Activated T-helper 1 cell treated with anti-CD3 and anti-CD28 coated beads, Interleukin-12 subunit alpha, Interleukin-12 subunit beta, Interleukin-2, Interleukin-4 antibody, amounts not matched to agents 30 ng/mL and 10 ng/mL and 1 ng/mL, durations not matched to agents 14 hours and 24 hours and 36 hours (primary cell): ENCODE measurements at regions not wholly inside any gene's neighbourhood (a gene's known extent, or its start where the extent isn't known, plus 50 kb on each side); places are given as distances from the start of the nearest gene placed in this dataset.

Experiments used
- DNase-seq: peaks from one replicate; pipeline ENCODE4 v3.0.0; 2021; ENCODE audit warnings: low spot score
- H3K27ac Mint-ChIP-seq: one replicate; pipeline ENCODE4 v1.8.0; 2021; ENCODE audit warnings: mild to moderate bottlenecking, mixed read lengths
- H3K27me3 Mint-ChIP-seq: one replicate; pipeline ENCODE4 v1.8.0; 2022; ENCODE audit warnings: mild to moderate bottlenecking, moderate library complexity, mixed read lengths; ENCODE audit not compliant: insufficient read depth
- H3K36me3 Mint-ChIP-seq: one replicate; pipeline ENCODE4 v1.8.0; 2021; ENCODE audit warnings: low read depth, mixed read lengths
- H3K4me1 Mint-ChIP-seq: one replicate; pipeline ENCODE4 v1.8.0; 2021; ENCODE audit warnings: low read depth, mixed read lengths
- H3K4me3 Mint-ChIP-seq: one replicate; pipeline ENCODE4 v1.8.0; 2021; ENCODE audit warnings: mild to moderate bottlenecking, moderate library complexity, mixed read lengths
- H3K9me3 Mint-ChIP-seq: one replicate; pipeline ENCODE4 v1.8.0; 2021; ENCODE audit warnings: mixed read lengths
- intact Hi-C: fragments of 100-400 bp; cut with micrococcal nuclease; formaldehyde crosslinking; loops from one replicate; pipeline ENCODE4 v1.15.1; 2024

- Mint-ChIP-seq H3K27me3 (no peaks in the 10 kb centered on the region), H3K27ac (no peak overlapping the region), H3K9me3 (peaks cover 12% of the 10 kb centered on the region), H3K4me1 (no peaks in the 10 kb centered on the region), H3K4me3 (no peak overlapping the region), H3K36me3 (no peaks in the 10 kb centered on the region)
- DNase-seq = no peak
- intact Hi-C loops = no loop called here
Observed at GRCh38 chr15:79230766-79231165, 51.8 kb upstream of the ANKRD34C start.

- H3K27me3 Mint-ChIP-seq = peaks cover 5% of the 10 kb centered on the region
- no peak overlapping the region for H3K27ac Mint-ChIP-seq
- H3K4me1 Mint-ChIP-seq = no peaks in the 10 kb centered on the region
- H3K36me3 Mint-ChIP-seq = no peaks in the 10 kb centered on the region
- intact Hi-C loops = no loop called here
- H3K4me3 Mint-ChIP-seq = no peak overlapping the region
- DNase-seq = no peak
- H3K9me3 Mint-ChIP-seq = peaks cover under 1% of the 10 kb centered on the region
Observed at GRCh38 chr15:79222808-79223207, 59.7 kb upstream of the ANKRD34C start.

GRCh38 chr15:79221696-79222095 lies 60.8 kb upstream of the ANKRD34C start:
- intact Hi-C loops = no loop called here
- H3K27ac Mint-ChIP-seq = no peak overlapping the region
- no peak for DNase-seq
- no peaks in the 10 kb centered on the region for H3K36me3 Mint-ChIP-seq
- H3K9me3 Mint-ChIP-seq = no peaks in the 10 kb centered on the region
- no peaks in the 10 kb centered on the region for H3K4me1 Mint-ChIP-seq
- H3K4me3 Mint-ChIP-seq = no peak overlapping the region
- peaks cover 9% of the 10 kb centered on the region for H3K27me3 Mint-ChIP-seq

- peaks cover 19% of the 10 kb centered on the region for H3K27me3 Mint-ChIP-seq
- no peaks in the 10 kb centered on the region for H3K4me1 Mint-ChIP-seq
- DNase-seq = no peak
- no peaks in the 10 kb centered on the region for H3K9me3 Mint-ChIP-seq
- H3K36me3 Mint-ChIP-seq = no peaks in the 10 kb centered on the region
- intact Hi-C loops = no loop called here
- H3K27ac Mint-ChIP-seq = no peak overlapping the region
- H3K4me3 Mint-ChIP-seq = no peak overlapping the region
Observed at GRCh38 chr15:79219393-79220056, 63.0 kb upstream of the ANKRD34C start.

GRCh38 chr15:79218588-79219200 lies 63.8 kb upstream of the ANKRD34C start:
- Mint-ChIP-seq H3K27ac (no peak overlapping the region), H3K9me3 (no peaks in the 10 kb centered on the region), H3K4me1 (no peaks in the 10 kb centered on the region), H3K4me3 (no peak overlapping the region), H3K27me3 (peaks cover 19% of the 10 kb centered on the region), H3K36me3 (no peaks in the 10 kb centered on the region)
- intact Hi-C loops = no loop called here
- no peak for DNase-seq

- Mint-ChIP-seq H3K36me3 (no peaks in the 10 kb centered on the region), H3K9me3 (no peaks in the 10 kb centered on the region), H3K27ac (no peak overlapping the region), H3K27me3 (peaks cover 38% of the 10 kb centered on the region), H3K4me1 (no peaks in the 10 kb centered on the region), H3K4me3 (no peak overlapping the region)
- no peak for DNase-seq
- intact Hi-C loops = no loop called here
Observed at GRCh38 chr15:79213650-79214049, 68.9 kb upstream of the ANKRD34C start.

- DNase-seq = no peak
- Mint-ChIP-seq H3K27ac (no peak overlapping the region), H3K9me3 (no peaks in the 10 kb centered on the region), H3K4me3 (no peak overlapping the region), H3K27me3 (peaks cover 39% of the 10 kb centered on the region), H3K4me1 (no peaks in the 10 kb centered on the region), H3K36me3 (no peaks in the 10 kb centered on the region)
- intact Hi-C loops = no loop called here
Observed at GRCh38 chr15:79212589-79213157, 69.8 kb upstream of the ANKRD34C start.

- no peak for DNase-seq
- H3K4me3 Mint-ChIP-seq = no peak overlapping the region
- no peaks in the 10 kb centered on the region for H3K9me3 Mint-ChIP-seq
- no peaks in the 10 kb centered on the region for H3K4me1 Mint-ChIP-seq
- peaks cover 35% of the 10 kb centered on the region for H3K27me3 Mint-ChIP-seq
- H3K27ac Mint-ChIP-seq = no peak overlapping the region
- intact Hi-C loops = no loop called here
- H3K36me3 Mint-ChIP-seq = no peaks in the 10 kb centered on the region
Observed at GRCh38 chr15:79211481-79211880, 71.0 kb upstream of the ANKRD34C start.

- Mint-ChIP-seq H3K9me3 (no peaks in the 10 kb centered on the region), H3K36me3 (no peaks in the 10 kb centered on the region), H3K27me3 (peaks cover 25% of the 10 kb centered on the region), H3K4me1 (no peaks in the 10 kb centered on the region), H3K27ac (no peak overlapping the region), H3K4me3 (no peak overlapping the region)
- no peak for DNase-seq
- intact Hi-C loops = no loop called here
Observed at GRCh38 chr15:79209690-79210089, 72.8 kb upstream of the ANKRD34C start.

- no peaks in the 10 kb centered on the region for H3K9me3 Mint-ChIP-seq
- no peak overlapping the region for H3K27ac Mint-ChIP-seq
- H3K4me3 Mint-ChIP-seq = no peak overlapping the region
- H3K36me3 Mint-ChIP-seq = no peaks in the 10 kb centered on the region
- H3K4me1 Mint-ChIP-seq = no peaks in the 10 kb centered on the region
- intact Hi-C loops = no loop called here
- DNase-seq = no peak
- H3K27me3 Mint-ChIP-seq = peaks cover 25% of the 10 kb centered on the region
Observed at GRCh38 chr15:79209116-79209515, 73.4 kb upstream of the ANKRD34C start.

GRCh38 chr15:79208179-79208578 lies 74.3 kb upstream of the ANKRD34C start:
- DNase-seq = no peak
- Mint-ChIP-seq H3K4me1 (no peaks in the 10 kb centered on the region), H3K36me3 (no peaks in the 10 kb centered on the region), H3K4me3 (no peak overlapping the region), H3K27ac (no peak overlapping the region), H3K9me3 (no peaks in the 10 kb centered on the region), H3K27me3 (peaks cover 23% of the 10 kb centered on the region)
- intact Hi-C loops = no loop called here

- H3K4me3 Mint-ChIP-seq = no peak overlapping the region
- H3K27me3 Mint-ChIP-seq = peaks cover 22% of the 10 kb centered on the region
- H3K27ac Mint-ChIP-seq = no peak overlapping the region
- H3K9me3 Mint-ChIP-seq = no peaks in the 10 kb centered on the region
- intact Hi-C loops = no loop called here
- no peaks in the 10 kb centered on the region for H3K36me3 Mint-ChIP-seq
- H3K4me1 Mint-ChIP-seq = no peaks in the 10 kb centered on the region
- no peak for DNase-seq
Observed at GRCh38 chr15:79206940-79207339, 75.6 kb upstream of the ANKRD34C start.

- intact Hi-C loops = no loop called here
- Mint-ChIP-seq H3K4me3 (no peak overlapping the region), H3K27ac (no peak overlapping the region), H3K27me3 (peaks cover 20% of the 10 kb centered on the region), H3K9me3 (no peaks in the 10 kb centered on the region), H3K4me1 (no peaks in the 10 kb centered on the region), H3K36me3 (no peaks in the 10 kb centered on the region)
- no peak for DNase-seq
Observed at GRCh38 chr15:79204886-79205675, 77.4 kb upstream of the ANKRD34C start.
